Heart left ventricle (tissue), 13 donors: ENCODE measurements at regions not wholly inside any gene's neighbourhood (a gene's known extent, or its start where the extent isn't known, plus 50 kb on each side); places are given as distances from the start of the nearest gene placed in this dataset.

ENCODE experiments used
- POLR2A ChIP-seq, 2 donors: fragments of 450-650 bp; IDR thresholded peaks; one replicate each; pipeline ENCODE4 v1.6.1; 2017; ENCODE audit warnings: antibody characterized with exemption in 2 of 2, mild to moderate bottlenecking in 2 of 2, moderate library complexity in 2 of 2
- TF ChIP-seq, protein P1 (sequence below), 12 donors: fragments of 200-600 bp; sonication (generic) in 4 of 12; IDR thresholded peaks; one replicate each; pipeline versions ENCODE4 v1.5.0 to v1.8.0; 2018 to 2022; ENCODE audit warnings: antibody characterized with exemption in 12 of 12, mild to moderate bottlenecking in 5 of 12
- donor health status: ischemic (EF 13 %, LVEDD 7.1; RV severe dilation, severe dysfunction).
- donor health status: DM: no; HTN: yes; CAD: no.
- donor health status: DM: no; HTN: no; CAD: no.
- donor health status: ischemic (EF 25% LVEDD 6.9; RV normal size, moderate dysfunction).
- donor health status: ischemic (EF 25% LVEDD 5.7; RV mildly dilated, moderate dysfunction).
- donor health status: ischemic (EF 35%, LVEDD 5.7; RV mildly dilated, moderate dysfunction).
- donor health status: nonischemic (EF 11% LVEDD 7.7; RV severe dilation, severe dysfunction).
- donor health status: DM: yes; HTN: yes; CAD: no.
- donor health status: PGD.
- donor health status: ischemic (EF 29% LVEDD 5.4; RV normal size, mild dysfunction).
- donor health status: nonischemic (EF 23%, LVEDD 6.1; RV moderate dilation, normal function).

DNA sequence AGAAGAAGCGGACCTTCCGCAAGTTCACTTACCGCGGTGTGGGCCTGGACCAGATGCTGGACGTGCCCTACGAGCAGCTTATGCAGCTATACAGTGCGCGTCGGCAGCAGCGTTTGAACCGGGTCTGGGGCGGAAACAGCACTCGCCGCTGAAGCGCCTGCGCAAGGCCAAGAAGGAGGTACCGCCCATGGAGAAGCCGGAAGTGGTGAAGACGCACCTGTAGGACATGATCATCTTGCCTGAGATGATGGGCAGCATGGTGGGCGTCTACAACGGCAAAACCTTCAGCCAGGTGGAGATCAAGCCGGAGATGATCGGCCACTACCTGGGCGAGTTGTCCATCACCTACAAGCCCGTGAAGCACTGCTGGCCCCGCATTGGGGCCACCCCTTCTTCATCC lies 390.4 kb upstream of the MEIS2 start:
- TF ChIP-seq, protein P1, sequence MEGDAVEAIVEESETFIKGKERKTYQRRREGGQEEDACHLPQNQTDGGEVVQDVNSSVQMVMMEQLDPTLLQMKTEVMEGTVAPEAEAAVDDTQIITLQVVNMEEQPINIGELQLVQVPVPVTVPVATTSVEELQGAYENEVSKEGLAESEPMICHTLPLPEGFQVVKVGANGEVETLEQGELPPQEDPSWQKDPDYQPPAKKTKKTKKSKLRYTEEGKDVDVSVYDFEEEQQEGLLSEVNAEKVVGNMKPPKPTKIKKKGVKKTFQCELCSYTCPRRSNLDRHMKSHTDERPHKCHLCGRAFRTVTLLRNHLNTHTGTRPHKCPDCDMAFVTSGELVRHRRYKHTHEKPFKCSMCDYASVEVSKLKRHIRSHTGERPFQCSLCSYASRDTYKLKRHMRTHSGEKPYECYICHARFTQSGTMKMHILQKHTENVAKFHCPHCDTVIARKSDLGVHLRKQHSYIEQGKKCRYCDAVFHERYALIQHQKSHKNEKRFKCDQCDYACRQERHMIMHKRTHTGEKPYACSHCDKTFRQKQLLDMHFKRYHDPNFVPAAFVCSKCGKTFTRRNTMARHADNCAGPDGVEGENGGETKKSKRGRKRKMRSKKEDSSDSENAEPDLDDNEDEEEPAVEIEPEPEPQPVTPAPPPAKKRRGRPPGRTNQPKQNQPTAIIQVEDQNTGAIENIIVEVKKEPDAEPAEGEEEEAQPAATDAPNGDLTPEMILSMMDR (IDR thresholded peaks at IDR 0.05): no peak
- no peak for TF ChIP-seq POLR2A (IDR thresholded peaks at IDR 0.05)
